ENCODE measurements at regions not wholly inside any gene's neighbourhood (a gene's known extent, or its start where the extent isn't known, plus 50 kb on each side); places are given as distances from the start of the nearest gene placed in this dataset.

- TF ChIP-seq CTCF (IDR thresholded peaks at IDR 0.05) (no peak), POLR2A (IDR thresholded peaks at IDR 0.05) (no peak), POLR2AphosphoS5 (IDR thresholded peaks at IDR 0.05) (no peak)
Observed at GRCh38 chr14:62301911-62302310, 539.7 kb downstream of the SNAPC1 start.
